ENCODE measurements at regions not wholly inside any gene's neighbourhood (a gene's known extent, or its start where the extent isn't known, plus 50 kb on each side); places are given as distances from the start of the nearest gene placed in this dataset.

DNA sequence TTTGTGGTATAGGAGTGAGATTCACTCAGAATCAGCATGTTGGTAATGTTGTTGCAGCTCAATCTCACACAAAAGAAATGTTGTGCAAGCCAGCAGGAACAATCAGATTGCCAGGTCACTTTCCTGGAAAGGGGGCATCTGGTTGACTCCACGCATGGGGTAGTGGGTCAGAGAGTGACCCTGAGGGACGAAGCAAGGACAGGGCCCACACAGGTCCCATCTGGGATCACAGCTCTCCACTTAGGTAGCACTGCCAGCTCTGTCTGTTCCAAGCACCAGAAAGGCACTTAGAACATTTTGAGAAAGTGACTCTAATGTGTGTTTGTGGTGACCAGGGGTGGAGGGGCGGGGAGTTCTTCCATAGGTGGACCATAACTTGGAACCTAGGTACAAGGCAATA, 109.5 kb downstream of the RASSF10 start:
- TF ChIP-seq, protein P1, sequence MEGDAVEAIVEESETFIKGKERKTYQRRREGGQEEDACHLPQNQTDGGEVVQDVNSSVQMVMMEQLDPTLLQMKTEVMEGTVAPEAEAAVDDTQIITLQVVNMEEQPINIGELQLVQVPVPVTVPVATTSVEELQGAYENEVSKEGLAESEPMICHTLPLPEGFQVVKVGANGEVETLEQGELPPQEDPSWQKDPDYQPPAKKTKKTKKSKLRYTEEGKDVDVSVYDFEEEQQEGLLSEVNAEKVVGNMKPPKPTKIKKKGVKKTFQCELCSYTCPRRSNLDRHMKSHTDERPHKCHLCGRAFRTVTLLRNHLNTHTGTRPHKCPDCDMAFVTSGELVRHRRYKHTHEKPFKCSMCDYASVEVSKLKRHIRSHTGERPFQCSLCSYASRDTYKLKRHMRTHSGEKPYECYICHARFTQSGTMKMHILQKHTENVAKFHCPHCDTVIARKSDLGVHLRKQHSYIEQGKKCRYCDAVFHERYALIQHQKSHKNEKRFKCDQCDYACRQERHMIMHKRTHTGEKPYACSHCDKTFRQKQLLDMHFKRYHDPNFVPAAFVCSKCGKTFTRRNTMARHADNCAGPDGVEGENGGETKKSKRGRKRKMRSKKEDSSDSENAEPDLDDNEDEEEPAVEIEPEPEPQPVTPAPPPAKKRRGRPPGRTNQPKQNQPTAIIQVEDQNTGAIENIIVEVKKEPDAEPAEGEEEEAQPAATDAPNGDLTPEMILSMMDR (IDR thresholded peaks at IDR 0.05), result no peak
- TF ChIP-seq POLR2A (IDR thresholded peaks at IDR 0.05), result no peak

Measured in prostate gland (tissue), 2 donors.